GM12872 (cell line): ENCODE measurements at regions not wholly inside any gene's neighbourhood (a gene's known extent, or its start where the extent isn't known, plus 50 kb on each side); places are given as distances from the start of the nearest gene placed in this dataset.

Source experiments
- CTCF ChIP-seq: IDR thresholded peaks from 3 replicates; pipeline ENCODE4 v1.5.1; 2011; ENCODE audit warnings: low read depth, mild to moderate bottlenecking, low read length, moderate library complexity; ENCODE audit not compliant: insufficient read depth

DNA sequence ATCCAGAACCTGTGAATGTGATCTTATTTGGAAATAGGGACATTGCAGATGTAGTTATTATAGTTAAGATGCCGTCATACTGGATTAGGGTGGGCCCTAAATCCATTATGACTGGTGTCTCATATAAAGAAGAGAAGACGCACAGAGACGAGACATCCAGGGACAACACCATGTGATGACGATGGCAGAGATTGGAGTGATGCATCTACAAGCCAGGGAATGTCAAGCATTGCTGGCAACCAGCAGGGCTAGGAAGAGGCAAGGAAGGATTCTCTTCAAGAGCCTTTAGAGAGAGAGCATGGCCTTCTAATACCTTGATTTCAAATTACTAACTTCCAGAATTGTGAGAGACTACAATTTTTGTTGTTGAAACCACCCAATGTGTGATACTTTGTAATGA is 345.8 kb downstream of the PTEN start:
- TF ChIP-seq CTCF = no peak

DNA sequence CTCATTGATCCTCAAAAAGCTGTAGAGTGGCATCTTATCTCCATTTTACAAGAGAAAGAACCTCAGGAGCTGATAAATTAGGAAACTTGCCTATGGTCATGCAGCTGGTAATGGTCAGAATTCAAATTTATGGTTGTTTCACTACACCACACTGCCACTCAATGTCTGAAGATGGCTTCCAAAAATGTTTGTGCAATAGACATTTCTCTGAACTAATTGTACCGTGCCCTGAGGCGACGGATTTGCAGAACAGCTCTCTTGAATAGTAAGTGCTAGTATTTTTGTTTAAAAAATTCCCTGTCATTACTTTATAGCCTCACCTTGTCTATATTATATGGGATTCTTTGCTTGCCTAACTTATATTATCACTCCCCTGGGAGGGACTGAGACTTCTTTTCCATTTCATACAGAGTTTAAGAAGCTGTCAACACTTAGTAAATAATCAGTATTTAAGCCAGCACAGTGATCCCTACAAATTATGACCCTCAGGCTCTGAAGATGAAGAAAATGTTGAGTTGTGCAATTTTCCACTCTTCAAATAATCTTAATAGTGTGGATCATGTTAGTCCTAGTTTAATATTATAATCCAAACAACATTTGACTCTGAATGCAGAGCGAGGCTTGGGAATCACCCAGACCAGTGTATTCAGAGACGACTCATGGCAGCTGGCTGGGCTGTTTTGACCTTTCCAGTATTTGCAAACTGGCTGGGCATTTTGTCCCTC is 346.6 kb downstream of the PTEN start:
- TF ChIP-seq CTCF = no peak

DNA sequence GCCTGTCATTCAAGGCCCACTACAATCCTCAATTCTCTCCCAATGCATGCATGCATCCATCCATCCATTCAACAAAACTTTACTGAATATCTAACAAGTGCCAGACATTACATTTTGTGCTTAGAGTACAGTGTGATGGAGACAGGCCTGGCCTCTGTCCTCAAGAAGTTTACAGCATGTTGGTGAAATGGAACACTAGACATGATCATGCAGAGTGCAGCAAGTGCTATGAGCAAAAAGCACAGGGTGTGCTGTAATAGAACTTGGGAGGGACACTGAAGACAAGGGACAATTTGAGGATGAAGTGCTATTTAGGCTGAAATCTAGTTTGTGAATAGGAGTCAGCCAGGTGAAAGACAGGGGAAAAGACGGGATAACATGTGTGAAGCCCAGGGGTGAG is 347.8 kb downstream of the PTEN start:
- no peak for TF ChIP-seq CTCF

- TF ChIP-seq CTCF = no peak
Observed at GRCh38 chr10:88212069-88212468, 348.6 kb downstream of the PTEN start.

DNA sequence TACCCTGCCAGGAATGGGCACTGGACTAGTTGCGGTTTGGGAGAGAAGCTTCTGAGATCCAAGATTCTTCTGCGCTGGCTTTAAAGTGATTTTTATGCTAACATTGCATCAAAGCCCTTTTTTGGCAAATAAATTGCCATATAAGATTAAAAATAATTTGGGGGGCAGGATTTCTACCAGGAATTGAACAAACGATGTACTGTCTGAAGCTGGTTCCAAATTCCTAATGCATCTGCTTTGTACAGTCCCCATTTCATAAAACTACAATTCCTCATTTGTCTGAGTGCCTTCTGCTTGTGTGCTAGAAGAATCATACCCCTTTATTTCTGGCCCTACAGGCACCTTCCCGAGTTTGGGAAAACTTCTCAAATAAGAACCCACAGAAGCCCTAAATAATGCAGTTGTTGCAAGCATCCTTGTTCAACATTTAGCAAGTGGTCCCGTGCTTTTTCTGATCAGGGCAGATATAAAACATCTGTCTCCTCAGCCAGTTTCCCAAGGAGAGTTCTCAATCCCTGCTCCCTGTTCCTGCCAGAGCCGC is 349.7 kb downstream of the PTEN start:
- no peak for TF ChIP-seq CTCF

- TF ChIP-seq CTCF = peak; percentile 21; the same call in 1 of the 3 replicates
Observed at GRCh38 chr10:88216976-88217375, 353.6 kb downstream of the PTEN start.

DNA sequence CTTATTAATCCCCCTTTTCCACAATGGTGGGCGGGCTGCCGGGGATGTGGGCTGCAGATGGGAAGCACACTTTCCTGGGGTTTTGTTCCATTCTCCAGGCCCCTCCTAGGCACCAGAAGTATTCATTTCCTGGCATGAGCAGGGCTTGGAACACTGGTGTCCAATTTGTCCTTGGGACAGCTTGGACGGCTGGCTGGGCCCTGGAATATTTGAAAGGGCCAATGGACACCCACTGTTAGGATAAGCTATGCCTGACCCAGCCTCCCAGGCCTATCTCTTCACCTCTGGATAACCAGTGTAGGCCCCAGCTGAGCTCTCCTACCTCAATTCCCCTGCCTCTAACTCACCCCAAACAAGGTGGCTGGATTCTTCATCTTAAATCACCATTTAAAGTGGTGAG is 354.9 kb downstream of the PTEN start:
- no peak for TF ChIP-seq CTCF
